ENCODE measurements at regions not wholly inside any gene's neighbourhood (a gene's known extent, or its start where the extent isn't known, plus 50 kb on each side); places are given as distances from the start of the nearest gene placed in this dataset.

DNA sequence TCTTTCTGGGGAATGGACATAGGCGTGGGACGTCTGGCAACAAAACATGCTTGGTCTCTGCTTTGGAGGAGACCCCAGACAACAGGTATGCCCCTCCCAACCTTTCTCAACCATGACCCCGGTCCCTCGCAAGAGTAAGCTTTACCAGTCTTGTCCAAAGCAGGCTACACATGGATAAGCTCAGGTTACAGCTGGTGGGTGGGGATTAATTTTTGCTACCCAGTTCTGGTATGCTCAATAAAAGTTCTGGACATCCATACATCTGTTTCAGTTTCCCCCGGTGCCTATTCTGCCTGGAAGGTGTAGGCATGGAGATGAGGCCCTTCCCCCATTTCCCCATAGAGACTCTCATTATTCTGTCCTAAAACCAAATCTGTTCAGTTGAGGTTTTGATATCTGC is 54.5 kb upstream of the NOCT start:
- no peak for TF ChIP-seq POLR2A (IDR thresholded peaks at IDR 0.05)
- TF ChIP-seq, protein P1, sequence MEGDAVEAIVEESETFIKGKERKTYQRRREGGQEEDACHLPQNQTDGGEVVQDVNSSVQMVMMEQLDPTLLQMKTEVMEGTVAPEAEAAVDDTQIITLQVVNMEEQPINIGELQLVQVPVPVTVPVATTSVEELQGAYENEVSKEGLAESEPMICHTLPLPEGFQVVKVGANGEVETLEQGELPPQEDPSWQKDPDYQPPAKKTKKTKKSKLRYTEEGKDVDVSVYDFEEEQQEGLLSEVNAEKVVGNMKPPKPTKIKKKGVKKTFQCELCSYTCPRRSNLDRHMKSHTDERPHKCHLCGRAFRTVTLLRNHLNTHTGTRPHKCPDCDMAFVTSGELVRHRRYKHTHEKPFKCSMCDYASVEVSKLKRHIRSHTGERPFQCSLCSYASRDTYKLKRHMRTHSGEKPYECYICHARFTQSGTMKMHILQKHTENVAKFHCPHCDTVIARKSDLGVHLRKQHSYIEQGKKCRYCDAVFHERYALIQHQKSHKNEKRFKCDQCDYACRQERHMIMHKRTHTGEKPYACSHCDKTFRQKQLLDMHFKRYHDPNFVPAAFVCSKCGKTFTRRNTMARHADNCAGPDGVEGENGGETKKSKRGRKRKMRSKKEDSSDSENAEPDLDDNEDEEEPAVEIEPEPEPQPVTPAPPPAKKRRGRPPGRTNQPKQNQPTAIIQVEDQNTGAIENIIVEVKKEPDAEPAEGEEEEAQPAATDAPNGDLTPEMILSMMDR (IDR thresholded peaks at IDR 0.05), result no peak

All from esophagus squamous epithelium (tissue), 4 donors.